Loucy (cell line): ENCODE measurements at regions not wholly inside any gene's neighbourhood (a gene's known extent, or its start where the extent isn't known, plus 50 kb on each side); places are given as distances from the start of the nearest gene placed in this dataset.
A peak's percentile ranks its signal among the peaks of the same experiment; 100 is the strongest.

Experiments
- H2AFZ ChIP-seq: fragments of 200-600 bp; sonication (generic); 2 replicates; pipeline ENCODE4 v1.6.0; 2016; ENCODE audit warnings: antibody characterized with exemption, mild to moderate bottlenecking, low read length, moderate library complexity
- H3F3A ChIP-seq: fragments of 200-600 bp; 2 replicates; pipeline ENCODE4 v1.6.0; 2016; ENCODE audit warnings: antibody characterized with exemption, low read depth, mild to moderate bottlenecking
- H3K27me3 ChIP-seq: fragments of 200-600 bp; sonication (generic); 2 replicates; pipeline ENCODE4 v1.6.1; 2014; ENCODE audit warnings: low read length, mild to moderate bottlenecking; ENCODE audit not compliant: insufficient read depth, poor library complexity, severe bottlenecking
- H3K36me3 ChIP-seq: fragments of 200-600 bp; sonication (generic); 2 replicates; pipeline ENCODE4 v1.6.1; 2016; ENCODE audit warnings: low read length; ENCODE audit not compliant: insufficient read depth
- H3K4me1 ChIP-seq: fragments of 200-600 bp; sonication (generic); 2 replicates; pipeline ENCODE4 v1.5.1; 2014; ENCODE audit warnings: low read length, mild to moderate bottlenecking; ENCODE audit not compliant: insufficient read depth, poor library complexity, severe bottlenecking
- H3K4me2 ChIP-seq: fragments of 200-600 bp; sonication (generic); 2 replicates; pipeline ENCODE4 v1.6.0; 2014; ENCODE audit warnings: antibody characterized with exemption, low read length, low read depth, mild to moderate bottlenecking; ENCODE audit not compliant: poor library complexity, severe bottlenecking
- H3K4me3 ChIP-seq: fragments of 200-600 bp; sonication (generic); 2 replicates; pipeline ENCODE4 v1.5.1; 2014; ENCODE audit warnings: low read length, mild to moderate bottlenecking, mixed read lengths; ENCODE audit not compliant: poor library complexity, severe bottlenecking
- H3K79me2 ChIP-seq: fragments of 200-600 bp; sonication (generic); 2 replicates; pipeline ENCODE4 v1.6.1; 2014; ENCODE audit warnings: low read length; ENCODE audit not compliant: insufficient read depth
- H3K9ac ChIP-seq: fragments of 200-600 bp; sonication (generic); 2 replicates; pipeline ENCODE4 v1.6.0; 2014; ENCODE audit warnings: mild to moderate bottlenecking, low read depth, low read length, moderate library complexity; ENCODE audit not compliant: poor library complexity, severe bottlenecking
- H3K9me2 ChIP-seq: fragments of 200-600 bp; sonication (generic); replicated peaks from 2 replicates; pipeline ENCODE4 v1.6.1; 2016; ENCODE audit warnings: low read depth, low read length, mixed read lengths
- H3K9me3 ChIP-seq: fragments of 200-600 bp; sonication (generic); 2 replicates; pipeline ENCODE4 v1.6.1; 2014; ENCODE audit warnings: mild to moderate bottlenecking, antibody characterized with exemption, low read length, low read depth; ENCODE audit not compliant: insufficient read depth
- H4K20me1 ChIP-seq: fragments of 200-600 bp; sonication (generic); 2 replicates; pipeline ENCODE4 v1.6.0; 2014; ENCODE audit warnings: antibody characterized with exemption, low read length, mild to moderate bottlenecking; ENCODE audit not compliant: insufficient read depth, poor library complexity, severe bottlenecking
- CTCF ChIP-seq: fragments of 200-600 bp; sonication (generic); conservative IDR thresholded peaks from 2 replicates; pipeline ENCODE4 v1.5.1; 2014; ENCODE audit warnings: mild to moderate bottlenecking, antibody characterized with exemption, low read length
- EZH2phosphoT487 ChIP-seq: fragments of 200-600 bp; IDR thresholded peaks from 2 replicates; pipeline ENCODE4 v1.6.1; 2018; ENCODE audit warnings: antibody characterized with exemption, mild to moderate bottlenecking, moderate library complexity, borderline replicate concordance

DNA sequence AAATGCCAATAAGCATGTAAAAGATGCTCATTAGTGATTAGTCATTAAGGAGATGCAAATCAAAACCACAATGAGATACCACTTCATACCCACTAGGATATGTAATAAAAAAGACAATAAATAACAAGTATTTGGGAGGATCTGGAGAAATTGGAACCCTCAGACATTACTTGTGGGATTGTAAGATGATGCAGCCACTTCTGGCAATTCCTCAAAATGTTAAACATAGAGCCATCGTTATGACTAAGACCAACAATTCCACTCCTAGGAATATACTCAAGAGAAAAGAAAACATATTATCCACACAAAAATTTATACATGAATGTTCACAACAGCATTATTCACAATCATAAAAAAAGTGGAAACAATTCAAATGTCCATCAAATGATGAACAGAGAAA lies 336.2 kb upstream of the PMFBP1 start:
- Histone ChIP-seq H2AFZ (no peak overlapping the region), H4K20me1 (no peaks in the 10 kb centered on the region), H3K27me3 (no peaks in the 10 kb centered on the region), H3K9me2 (no peaks in the 10 kb centered on the region), H3K79me2 (no peaks in the 10 kb centered on the region), H3F3A (no peaks in the 10 kb centered on the region), H3K36me3 (no peaks in the 10 kb centered on the region), H3K4me1 (no peaks in the 10 kb centered on the region), H3K9me3 (no peaks in the 10 kb centered on the region), H3K4me2 (no peak overlapping the region), H3K9ac (no peak overlapping the region), H3K4me3 (no peak overlapping the region)
- TF ChIP-seq CTCF (no peak), EZH2phosphoT487 (no peak)

- no peak for TF ChIP-seq EZH2phosphoT487
- no peak for TF ChIP-seq CTCF
- no peak overlapping the region for H3K9ac ChIP-seq
These were observed 330.6 kb upstream of the PMFBP1 start for GRCh38 chr16:72502594-72503005.

GRCh38 chr16:72501739-72502593 lies 330.0 kb upstream of the PMFBP1 start:
- no peaks in the 10 kb centered on the region for H3K79me2 ChIP-seq

More at GRCh38 chr16:72502594-72503005, 330.6 kb upstream of the PMFBP1 start:
- H2AFZ ChIP-seq = peak overlapping the region; percentile 63; the same call in 1 of the 2 replicates
- H3K27me3 ChIP-seq = no peaks in the 10 kb centered on the region
- no peaks in the 10 kb centered on the region for H3K79me2 ChIP-seq
- no peaks in the 10 kb centered on the region for H4K20me1 ChIP-seq
- H3K4me2 ChIP-seq = peak overlapping the region; percentile 28
- no peaks in the 10 kb centered on the region for H3F3A ChIP-seq
- peaks cover 7% of the 10 kb centered on the region for H3K4me1 ChIP-seq
- H3K9me3 ChIP-seq = no peaks in the 10 kb centered on the region
- no peak overlapping the region for H3K4me3 ChIP-seq
- H3K36me3 ChIP-seq = no peaks in the 10 kb centered on the region
- no peaks in the 10 kb centered on the region for H3K9me2 ChIP-seq

More at GRCh38 chr16:72501739-72502593, 330.0 kb upstream of the PMFBP1 start:
- Histone ChIP-seq H3K9ac (no peak overlapping the region), H3K27me3 (no peaks in the 10 kb centered on the region), H4K20me1 (no peaks in the 10 kb centered on the region), H3K4me2 (peak overlapping the region; percentile 28), H2AFZ (peak overlapping the region; percentile 63; the same call in 1 of the 2 replicates), H3K4me1 (peaks cover 7% of the 10 kb centered on the region), H3K4me3 (no peak overlapping the region), H3K9me2 (no peaks in the 10 kb centered on the region), H3K36me3 (no peaks in the 10 kb centered on the region), H3K9me3 (no peaks in the 10 kb centered on the region), H3F3A (no peaks in the 10 kb centered on the region)
- TF ChIP-seq EZH2phosphoT487 (no peak), CTCF (peak; percentile 99)
